ENCODE measurements at regions not wholly inside any gene's neighbourhood (a gene's known extent, or its start where the extent isn't known, plus 50 kb on each side); places are given as distances from the start of the nearest gene placed in this dataset.

DNA sequence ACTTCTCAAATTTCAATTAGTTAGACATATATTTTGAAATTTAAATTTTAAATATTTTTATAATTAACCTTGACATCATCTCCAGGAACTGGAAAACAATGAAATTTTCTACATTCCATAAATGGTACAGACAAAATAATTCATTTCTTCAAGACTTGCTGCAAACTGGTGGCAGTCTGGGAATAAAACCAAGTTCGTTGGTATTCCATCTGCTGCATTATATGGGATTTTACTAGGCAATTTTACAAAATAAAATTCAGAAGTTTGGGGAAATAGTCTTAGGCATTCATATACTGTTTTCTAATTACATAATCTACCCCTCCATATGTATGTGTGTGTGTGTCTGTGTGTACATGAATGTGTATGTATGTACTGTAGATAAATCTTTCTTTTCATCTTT lies 984.6 kb upstream of the KCND2 start:
- TF ChIP-seq, protein P1, sequence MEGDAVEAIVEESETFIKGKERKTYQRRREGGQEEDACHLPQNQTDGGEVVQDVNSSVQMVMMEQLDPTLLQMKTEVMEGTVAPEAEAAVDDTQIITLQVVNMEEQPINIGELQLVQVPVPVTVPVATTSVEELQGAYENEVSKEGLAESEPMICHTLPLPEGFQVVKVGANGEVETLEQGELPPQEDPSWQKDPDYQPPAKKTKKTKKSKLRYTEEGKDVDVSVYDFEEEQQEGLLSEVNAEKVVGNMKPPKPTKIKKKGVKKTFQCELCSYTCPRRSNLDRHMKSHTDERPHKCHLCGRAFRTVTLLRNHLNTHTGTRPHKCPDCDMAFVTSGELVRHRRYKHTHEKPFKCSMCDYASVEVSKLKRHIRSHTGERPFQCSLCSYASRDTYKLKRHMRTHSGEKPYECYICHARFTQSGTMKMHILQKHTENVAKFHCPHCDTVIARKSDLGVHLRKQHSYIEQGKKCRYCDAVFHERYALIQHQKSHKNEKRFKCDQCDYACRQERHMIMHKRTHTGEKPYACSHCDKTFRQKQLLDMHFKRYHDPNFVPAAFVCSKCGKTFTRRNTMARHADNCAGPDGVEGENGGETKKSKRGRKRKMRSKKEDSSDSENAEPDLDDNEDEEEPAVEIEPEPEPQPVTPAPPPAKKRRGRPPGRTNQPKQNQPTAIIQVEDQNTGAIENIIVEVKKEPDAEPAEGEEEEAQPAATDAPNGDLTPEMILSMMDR (optimal IDR thresholded peaks at IDR 0.05 in 1 of 3, IDR thresholded peaks at IDR 0.05 in 1 of 3, conservative IDR thresholded peaks at IDR 0.05 in 1 of 3; ENCODE audit: extremely low read depth in 1 of 3, insufficient read depth in 2 of 3, low read length in 3 of 3) = no peak
- no peak for TF ChIP-seq EZH2 (IDR thresholded peaks at IDR 0.05; ENCODE audit: low read length)

Data from keratinocyte (primary cell).